HL-60 (cell line): ENCODE measurements at regions not wholly inside any gene's neighbourhood (a gene's known extent, or its start where the extent isn't known, plus 50 kb on each side); places are given as distances from the start of the nearest gene placed in this dataset.

Source experiments
- DNase-seq, 2 experiments: peaks; one replicate each; pipeline ENCODE4 v3.0.0-alpha.2; 2010 to 2020; ENCODE audit warnings: low read depth in 1 of 2, low spot score in 1 of 2
- H3K27ac ChIP-seq: fragments of 250-450 bp; sonication (Bioruptor Pico); replicated peaks from 2 replicates; pipeline ENCODE4 v1.5.1; 2020; ENCODE audit warnings: mild to moderate bottlenecking, moderate library complexity
- H3K27me3 ChIP-seq: fragments of 250-450 bp; sonication (Bioruptor Pico); 2 replicates; pipeline ENCODE4 v1.5.1; 2021; ENCODE audit warnings: mild to moderate bottlenecking, moderate library complexity; ENCODE audit not compliant: insufficient read depth, poor library complexity, severe bottlenecking
- H3K4me3 ChIP-seq: replicated peaks from 2 replicates; pipeline ENCODE4 v1.5.1; 2011; ENCODE audit warnings: mild to moderate bottlenecking, control low read depth, low read length; ENCODE audit not compliant: insufficient read depth
- GABPA ChIP-seq: IDR thresholded peaks from 2 replicates; pipeline ENCODE4 v1.6.1; 2012; ENCODE audit warnings: low read depth
- POLR2AphosphoS5 ChIP-seq: IDR thresholded peaks from 2 replicates; pipeline ENCODE4 v1.6.1; 2012; ENCODE audit warnings: low read depth
- SPI1 ChIP-seq: IDR thresholded peaks from 2 replicates; pipeline ENCODE4 v1.6.1; 2012; ENCODE audit warnings: low read depth, mild to moderate bottlenecking, borderline replicate concordance
- TF ChIP-seq, protein P1 (sequence below): IDR thresholded peaks from one replicate; pipeline ENCODE4 v1.5.1; 2011; ENCODE audit warnings: low read length, control low read depth, inconsistent platforms; ENCODE audit not compliant: insufficient read depth
- TF ChIP-seq, protein P2 (sequence below): IDR thresholded peaks from 2 replicates; pipeline ENCODE4 v1.6.1; 2012; ENCODE audit warnings: low read depth; ENCODE audit not compliant: insufficient replicate concordance

DNA sequence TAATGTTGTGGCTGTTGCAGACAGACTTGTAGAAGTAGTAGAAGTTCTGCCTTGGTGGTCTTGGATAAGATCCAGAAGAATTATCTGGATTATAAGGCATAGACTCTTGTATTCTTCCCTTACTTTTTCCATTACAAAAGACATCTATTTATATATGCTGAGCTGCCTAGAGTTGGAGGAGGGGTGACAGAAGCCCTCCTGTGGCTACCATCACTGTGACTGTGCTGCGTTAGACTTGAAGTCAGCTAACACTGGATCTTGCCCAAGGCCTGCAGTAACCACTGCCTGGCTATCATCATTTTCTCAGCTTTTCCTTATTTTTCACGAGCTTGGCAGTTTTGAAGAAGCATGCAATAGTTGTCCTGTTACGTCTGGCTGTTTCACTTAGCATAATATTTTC is 684.8 kb upstream of the BCHE start:
- Histone ChIP-seq H3K27ac (no peak overlapping the region), H3K4me3 (no peak overlapping the region), H3K27me3 (no peaks in the 10 kb centered on the region)
- no peak for DNase-seq
- TF ChIP-seq, protein P1, sequence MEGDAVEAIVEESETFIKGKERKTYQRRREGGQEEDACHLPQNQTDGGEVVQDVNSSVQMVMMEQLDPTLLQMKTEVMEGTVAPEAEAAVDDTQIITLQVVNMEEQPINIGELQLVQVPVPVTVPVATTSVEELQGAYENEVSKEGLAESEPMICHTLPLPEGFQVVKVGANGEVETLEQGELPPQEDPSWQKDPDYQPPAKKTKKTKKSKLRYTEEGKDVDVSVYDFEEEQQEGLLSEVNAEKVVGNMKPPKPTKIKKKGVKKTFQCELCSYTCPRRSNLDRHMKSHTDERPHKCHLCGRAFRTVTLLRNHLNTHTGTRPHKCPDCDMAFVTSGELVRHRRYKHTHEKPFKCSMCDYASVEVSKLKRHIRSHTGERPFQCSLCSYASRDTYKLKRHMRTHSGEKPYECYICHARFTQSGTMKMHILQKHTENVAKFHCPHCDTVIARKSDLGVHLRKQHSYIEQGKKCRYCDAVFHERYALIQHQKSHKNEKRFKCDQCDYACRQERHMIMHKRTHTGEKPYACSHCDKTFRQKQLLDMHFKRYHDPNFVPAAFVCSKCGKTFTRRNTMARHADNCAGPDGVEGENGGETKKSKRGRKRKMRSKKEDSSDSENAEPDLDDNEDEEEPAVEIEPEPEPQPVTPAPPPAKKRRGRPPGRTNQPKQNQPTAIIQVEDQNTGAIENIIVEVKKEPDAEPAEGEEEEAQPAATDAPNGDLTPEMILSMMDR, result no peak
- TF ChIP-seq SPI1, result no peak
- no peak for TF ChIP-seq POLR2AphosphoS5
- no peak for TF ChIP-seq GABPA
- TF ChIP-seq, protein P2, sequence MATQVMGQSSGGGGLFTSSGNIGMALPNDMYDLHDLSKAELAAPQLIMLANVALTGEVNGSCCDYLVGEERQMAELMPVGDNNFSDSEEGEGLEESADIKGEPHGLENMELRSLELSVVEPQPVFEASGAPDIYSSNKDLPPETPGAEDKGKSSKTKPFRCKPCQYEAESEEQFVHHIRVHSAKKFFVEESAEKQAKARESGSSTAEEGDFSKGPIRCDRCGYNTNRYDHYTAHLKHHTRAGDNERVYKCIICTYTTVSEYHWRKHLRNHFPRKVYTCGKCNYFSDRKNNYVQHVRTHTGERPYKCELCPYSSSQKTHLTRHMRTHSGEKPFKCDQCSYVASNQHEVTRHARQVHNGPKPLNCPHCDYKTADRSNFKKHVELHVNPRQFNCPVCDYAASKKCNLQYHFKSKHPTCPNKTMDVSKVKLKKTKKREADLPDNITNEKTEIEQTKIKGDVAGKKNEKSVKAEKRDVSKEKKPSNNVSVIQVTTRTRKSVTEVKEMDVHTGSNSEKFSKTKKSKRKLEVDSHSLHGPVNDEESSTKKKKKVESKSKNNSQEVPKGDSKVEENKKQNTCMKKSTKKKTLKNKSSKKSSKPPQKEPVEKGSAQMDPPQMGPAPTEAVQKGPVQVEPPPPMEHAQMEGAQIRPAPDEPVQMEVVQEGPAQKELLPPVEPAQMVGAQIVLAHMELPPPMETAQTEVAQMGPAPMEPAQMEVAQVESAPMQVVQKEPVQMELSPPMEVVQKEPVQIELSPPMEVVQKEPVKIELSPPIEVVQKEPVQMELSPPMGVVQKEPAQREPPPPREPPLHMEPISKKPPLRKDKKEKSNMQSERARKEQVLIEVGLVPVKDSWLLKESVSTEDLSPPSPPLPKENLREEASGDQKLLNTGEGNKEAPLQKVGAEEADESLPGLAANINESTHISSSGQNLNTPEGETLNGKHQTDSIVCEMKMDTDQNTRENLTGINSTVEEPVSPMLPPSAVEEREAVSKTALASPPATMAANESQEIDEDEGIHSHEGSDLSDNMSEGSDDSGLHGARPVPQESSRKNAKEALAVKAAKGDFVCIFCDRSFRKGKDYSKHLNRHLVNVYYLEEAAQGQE, result no peak

DNA sequence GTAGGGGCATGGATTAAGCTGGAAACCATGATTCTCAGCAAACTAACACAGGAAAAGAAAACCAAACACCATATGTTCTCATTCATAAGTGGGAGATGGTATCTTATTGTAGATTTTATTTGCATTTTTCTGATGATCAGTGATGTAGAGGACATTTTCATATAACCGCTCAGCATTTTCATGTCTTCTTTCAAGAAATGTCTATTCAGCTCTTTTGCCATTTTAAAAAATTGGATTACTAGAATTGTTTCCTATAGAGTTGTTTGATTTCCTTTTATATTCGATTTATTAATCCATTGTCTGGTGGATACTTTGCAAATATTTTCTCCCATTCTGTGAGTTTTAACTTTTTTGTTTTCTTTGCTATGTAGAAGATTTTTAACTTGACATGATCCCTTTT is 682.2 kb upstream of the BCHE start:
- Histone ChIP-seq H3K27me3 (no peaks in the 10 kb centered on the region), H3K27ac (no peak overlapping the region), H3K4me3 (no peak overlapping the region)
- DNase-seq, result no peak
- TF ChIP-seq, protein P1, result no peak
- TF ChIP-seq POLR2AphosphoS5 (no peak), GABPA (no peak), SPI1 (no peak)
- TF ChIP-seq, protein P2, result no peak

DNA sequence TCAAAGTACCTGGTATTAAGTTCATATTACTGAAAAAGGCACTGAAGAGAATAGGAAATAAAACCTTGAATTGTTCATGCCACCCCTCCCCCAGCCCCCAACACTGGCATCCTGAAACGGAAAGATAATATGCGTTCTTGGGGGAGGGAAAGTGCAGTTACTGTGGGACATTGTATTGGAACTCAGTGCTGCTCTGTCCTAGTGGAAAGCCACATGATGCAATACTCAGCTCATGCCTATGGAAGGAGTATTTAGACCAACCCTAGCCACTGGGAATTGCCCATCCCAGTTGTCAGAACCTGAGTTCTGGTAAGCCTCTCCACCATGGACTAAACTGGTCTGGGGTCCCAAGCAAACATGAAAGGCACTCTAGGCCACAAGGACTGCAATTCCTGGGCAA is 680.8 kb upstream of the BCHE start:
- no peak overlapping the region for H3K4me3 ChIP-seq
- no peak for DNase-seq
- TF ChIP-seq, protein P1, result no peak
- TF ChIP-seq GABPA (no peak), POLR2AphosphoS5 (no peak), SPI1 (no peak)
- TF ChIP-seq, protein P2, result no peak
- H3K27ac ChIP-seq, result no peak overlapping the region
- no peaks in the 10 kb centered on the region for H3K27me3 ChIP-seq
